HG02852 (cell line): ENCODE measurements at regions not wholly inside any gene's neighbourhood (a gene's known extent, or its start where the extent isn't known, plus 50 kb on each side); places are given as distances from the start of the nearest gene placed in this dataset.
"Not testable (repeated sequence)": the region's sequence is repeated elsewhere in the genome, so short reads cannot be mapped to it uniquely, and the experiment has no call there.

Source experiments
- ATAC-seq: cut with Tn5 transposase; IDR thresholded peaks from one replicate; pipeline ENCODE4 v1.9.1; 2021; ENCODE audit warnings: mild to moderate bottlenecking, moderate library complexity; ENCODE audit not compliant: unreplicated experiment

DNA sequence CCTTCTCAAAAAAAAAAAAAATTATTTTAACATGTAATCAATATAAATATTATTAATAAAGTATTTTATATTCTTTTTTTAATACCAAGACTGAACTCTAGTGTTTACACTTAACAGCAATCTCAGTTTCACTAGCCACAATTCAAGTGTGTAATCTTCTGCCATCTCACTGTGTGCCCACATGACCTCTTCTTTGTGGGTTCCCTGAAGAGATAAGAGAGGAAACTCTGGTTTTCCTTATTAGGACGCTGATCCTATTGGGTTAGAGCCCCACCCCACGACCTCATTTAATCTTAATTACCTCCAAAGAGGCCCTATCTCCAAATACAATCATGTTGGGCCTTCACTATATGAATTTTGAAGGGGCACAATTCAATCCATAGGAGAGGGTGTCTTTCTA, 177.6 kb downstream of the STK31 start:
- no peak for ATAC-seq

GRCh38 chr7:23888958-23889357, 178.9 kb downstream of the STK31 start:
- no peak for ATAC-seq

DNA sequence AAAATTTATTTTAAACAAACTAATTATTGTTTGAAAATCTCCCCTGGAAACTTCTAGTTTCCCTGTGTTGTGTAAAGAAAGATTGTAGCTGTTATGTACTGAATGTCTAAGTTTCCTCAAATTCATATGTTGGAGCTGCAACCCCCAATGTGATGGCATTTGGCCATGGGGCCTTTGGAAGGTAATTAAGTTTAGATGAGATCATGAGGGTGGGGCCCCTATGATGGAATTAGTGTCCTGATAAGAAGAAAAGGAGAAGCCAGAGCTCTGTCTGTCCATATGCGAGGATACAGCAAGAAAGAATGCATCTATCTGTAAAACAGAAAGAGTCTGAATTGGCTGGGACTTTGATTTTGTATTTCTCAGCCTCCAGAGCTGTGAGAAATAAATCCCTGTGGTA, 179.5 kb downstream of the STK31 start:
- ATAC-seq, result no peak

GRCh38 chr7:23892019-23892418, 182.0 kb downstream of the STK31 start:
- no peak for ATAC-seq

DNA sequence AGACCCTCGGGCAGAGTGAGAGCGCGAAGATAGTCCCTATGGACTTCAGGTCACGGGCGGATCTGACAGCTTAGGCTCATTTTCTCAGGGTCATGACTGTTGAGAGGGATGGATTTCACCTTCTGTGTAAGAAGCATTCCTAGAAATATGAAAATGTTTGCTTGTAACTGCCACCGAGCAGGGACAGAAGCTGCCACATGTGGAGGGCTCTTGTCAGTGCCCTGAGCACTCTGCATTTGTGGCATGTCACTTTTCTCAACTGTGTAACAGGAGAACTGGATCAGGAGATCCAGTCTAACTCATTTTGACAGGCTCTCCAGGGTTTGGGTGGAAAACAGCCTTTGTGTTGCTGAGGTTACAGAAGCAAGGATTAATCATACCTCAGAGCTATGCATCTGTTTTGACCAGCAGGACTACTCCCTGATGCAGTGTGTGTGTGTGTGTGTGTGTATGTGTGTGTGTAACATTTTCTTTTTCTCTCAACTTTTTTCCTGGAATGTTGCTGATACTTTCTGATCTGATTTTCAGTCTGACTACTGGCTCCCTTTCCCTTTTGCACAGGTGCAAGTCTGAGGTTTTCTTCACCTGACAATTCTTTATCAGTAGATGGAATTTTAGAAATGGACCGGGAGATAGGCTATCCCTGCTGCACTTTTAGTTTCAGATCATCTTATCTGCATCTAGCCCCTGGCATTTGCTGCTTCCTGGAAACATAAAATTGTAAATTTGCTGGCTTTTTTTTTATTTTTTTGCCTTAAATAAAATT, 183.3 kb downstream of the STK31 start:
- ATAC-seq, result no peak

DNA sequence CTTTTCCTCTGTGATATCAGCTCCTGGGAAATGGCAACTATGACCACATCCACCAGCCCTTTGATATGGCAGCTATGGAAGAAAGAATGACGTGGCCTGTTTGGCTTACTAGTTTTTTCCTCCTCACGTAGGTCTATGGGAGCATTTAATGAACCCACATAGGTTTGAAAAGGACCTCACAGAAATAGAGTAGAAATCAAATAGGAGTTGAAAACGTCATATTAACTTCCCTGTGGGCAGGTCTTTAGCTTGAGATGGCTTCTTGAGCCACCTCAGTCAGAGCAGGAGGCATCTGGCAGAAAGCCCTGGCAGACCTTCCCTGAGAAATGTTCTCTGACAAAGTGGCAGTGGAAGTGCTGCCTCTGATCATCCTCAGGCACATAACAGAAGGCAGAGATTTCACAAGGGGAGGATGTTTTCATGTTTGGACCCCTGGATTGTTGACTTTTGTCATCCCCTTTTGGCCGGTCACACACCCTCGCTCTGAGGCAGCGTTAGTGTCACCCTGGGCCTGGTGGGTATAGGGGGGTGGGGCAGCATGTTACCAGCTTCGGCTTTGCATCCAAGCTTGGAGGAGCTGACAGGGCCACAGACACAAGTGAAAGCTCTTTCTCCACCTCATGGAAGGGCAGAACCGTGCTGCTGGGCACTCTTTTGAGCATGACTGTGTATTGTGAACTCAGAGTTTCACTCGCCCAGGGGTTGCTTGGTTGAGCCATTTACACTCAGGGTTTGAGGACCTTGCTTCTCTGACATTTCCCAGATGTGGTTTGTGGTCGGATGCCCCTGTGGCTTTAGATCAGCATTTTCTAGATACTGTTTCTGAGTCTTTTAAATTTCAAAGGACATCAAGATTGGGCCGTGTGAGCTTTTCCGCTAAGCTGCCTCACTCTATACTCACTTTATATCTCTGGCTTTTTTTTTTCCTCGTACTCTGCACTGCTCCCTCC, 184.2 kb downstream of the STK31 start:
- no peak for ATAC-seq

- ATAC-seq, result no peak
These were observed 185.0 kb downstream of the STK31 start for GRCh38 chr7:23894892-23895569.

DNA sequence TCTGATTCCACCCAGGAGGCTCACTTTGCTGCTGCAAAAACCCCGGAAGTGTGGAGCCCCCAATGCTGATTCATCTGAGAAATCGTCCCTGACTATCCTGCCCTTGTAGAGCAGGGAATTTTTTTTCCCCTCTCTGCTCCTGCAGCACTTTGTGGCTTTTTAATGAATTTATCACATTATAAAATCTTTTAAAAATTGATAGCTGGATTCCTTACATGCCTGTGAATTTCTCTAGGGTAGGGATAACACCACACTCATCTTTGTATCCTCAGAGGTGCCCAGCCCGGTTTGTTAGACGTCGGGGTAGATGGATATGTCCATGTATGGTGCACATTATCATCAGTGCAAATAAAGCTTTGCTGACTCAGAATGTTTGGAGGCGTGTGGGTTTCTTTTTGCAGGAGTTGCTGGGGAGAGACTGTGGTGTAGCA, 185.7 kb downstream of the STK31 start:
- ATAC-seq, result no peak

DNA sequence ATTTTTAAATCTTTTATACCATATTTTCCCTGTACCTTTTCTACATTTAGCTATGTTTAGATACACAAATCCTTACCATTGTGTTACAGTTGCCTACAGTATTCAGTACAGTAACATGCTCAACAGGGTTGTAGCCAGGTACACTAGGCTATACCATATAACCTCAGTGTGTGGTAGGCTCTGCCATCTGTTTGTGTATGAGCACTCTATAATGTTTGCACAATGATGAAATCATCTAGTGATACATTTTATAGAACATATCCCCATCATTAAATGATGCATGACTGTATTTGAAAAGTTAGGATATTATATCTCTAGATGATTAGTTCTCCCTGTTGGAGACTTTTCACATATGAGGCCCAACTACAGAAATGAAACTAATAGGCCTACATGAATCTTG, 188.6 kb downstream of the STK31 start:
- no peak for ATAC-seq

DNA sequence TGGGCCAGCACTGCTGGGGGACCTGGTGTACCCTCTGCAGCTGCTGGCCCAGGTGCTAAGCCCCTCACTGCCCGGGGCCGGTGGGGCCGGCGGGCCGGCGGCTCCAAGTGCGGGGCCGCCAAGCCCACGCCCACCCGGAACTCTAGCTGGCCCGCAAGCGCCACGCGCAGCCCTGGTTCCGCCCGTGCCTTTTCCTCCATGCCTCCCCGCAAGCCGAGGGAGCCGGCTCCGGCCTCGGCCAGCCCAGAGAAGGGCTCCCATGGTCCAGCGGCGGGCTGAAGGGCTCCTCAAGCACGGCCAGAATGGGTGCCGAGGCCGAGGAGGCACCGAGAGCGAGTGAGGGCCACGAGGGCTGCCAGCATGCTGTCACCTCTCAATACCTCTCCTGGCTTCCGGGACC, 194.9 kb downstream of the STK31 start:
- ATAC-seq, result not testable (repeated sequence)

- no peak for ATAC-seq
These were observed 197.0 kb downstream of the STK31 start for GRCh38 chr7:23907012-23907411.

- no peak for ATAC-seq
These were observed 199.4 kb downstream of the STK31 start for GRCh38 chr7:23909426-23909825.

GRCh38 chr7:23912065-23912464, 202.0 kb downstream of the STK31 start:
- no peak for ATAC-seq

DNA sequence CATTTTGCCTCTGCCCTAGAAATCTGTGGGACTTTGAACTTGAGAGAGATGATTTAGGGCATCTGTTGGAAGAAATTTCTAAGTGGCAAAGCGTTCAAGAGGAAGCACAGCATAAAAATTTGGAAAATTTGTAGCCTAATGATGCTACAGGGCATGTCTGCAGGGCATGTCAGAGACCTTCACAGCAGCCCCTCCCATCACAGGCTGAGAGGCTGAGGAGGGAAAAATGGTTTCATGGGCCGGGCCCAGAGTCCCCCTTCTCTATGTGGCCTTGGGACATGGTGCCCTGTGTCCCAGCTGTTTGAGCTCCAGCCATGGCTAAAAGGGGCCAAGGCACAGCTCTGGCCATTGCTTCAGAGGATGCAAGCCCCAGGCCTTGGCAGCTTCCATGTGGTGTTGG, 203.0 kb downstream of the STK31 start:
- ATAC-seq, result no peak

DNA sequence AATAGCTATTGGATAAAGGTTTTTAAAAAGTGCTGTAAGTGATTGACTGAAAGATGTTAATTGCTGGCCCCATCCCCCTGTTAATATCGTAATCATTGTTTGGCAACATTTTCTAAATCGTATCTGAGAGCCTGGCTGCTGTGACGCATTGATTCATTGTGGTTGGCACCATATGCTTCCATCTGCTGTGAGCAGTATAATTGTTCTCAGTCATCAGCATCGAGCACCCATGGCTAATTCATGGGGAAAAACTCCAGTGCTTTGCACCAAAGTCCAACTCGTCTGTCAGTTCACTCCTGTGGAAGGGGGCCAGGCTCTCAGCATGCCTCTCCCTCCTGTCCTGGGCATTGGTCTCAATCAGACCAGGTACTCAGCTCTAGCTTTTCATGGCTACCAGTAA, 205.2 kb downstream of the STK31 start:
- no peak for ATAC-seq

DNA sequence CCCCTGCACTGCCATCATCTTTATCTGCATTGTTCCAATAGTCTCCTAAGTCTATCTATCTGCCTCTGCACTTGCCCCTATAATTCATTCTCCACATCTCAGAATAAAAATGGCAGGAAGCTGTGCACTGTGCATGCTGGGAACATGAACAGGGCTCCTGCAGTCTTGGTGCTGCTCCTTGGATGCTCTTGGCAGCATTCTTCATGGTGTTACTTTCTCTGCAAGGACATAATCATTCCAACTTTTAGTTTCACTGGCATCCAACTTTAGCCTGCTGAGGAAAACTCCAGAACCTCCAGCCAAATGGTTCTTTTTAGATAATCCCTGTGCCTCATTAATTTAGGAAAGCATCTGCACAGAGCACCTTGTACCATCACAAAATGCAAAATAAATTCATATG, 208.3 kb downstream of the STK31 start:
- no peak for ATAC-seq

DNA sequence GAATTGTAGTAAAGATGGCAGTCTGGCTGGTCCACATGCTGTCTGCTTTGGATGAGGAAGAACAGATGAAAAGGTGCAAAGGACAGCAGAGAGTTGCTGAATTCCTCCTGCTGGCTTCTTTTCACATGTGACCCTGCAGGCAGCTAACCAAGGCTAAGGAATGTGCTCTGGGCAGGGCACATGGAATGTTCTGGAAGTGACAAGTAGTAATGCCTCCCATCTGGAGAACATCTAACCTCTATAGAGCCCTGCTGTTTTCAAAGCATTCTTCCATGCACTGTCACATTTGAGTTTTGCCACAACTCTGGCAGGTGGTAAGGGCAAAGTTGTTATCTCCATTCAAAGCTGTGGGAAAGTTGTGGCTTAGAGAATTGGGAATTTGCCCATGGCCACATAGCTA, 208.8 kb downstream of the STK31 start:
- no peak for ATAC-seq

- no peak for ATAC-seq
These were observed 215.1 kb downstream of the STK31 start for GRCh38 chr7:23925088-23925487.

GRCh38 chr7:23927709-23928417, 217.8 kb downstream of the STK31 start:
- ATAC-seq, result no peak

DNA sequence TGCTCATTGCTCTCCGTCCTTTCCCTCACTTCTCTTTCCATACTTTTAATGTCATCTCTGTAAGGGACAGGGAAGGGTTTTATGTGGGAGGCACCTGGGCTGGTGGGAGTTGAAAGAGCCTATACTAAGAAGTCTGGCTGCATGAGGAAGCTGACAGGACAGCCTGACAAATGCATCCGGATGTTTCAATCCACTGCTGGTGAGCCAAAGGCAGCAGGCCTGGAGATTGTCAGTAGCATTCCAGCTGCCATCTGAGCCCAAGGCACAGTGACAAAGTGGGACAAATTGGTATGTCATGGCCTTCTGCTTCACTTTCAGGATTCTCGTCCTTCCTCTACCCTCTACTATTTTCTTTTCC, 218.4 kb downstream of the STK31 start:
- no peak for ATAC-seq

GRCh38 chr7:23930312-23930711, 220.3 kb downstream of the STK31 start:
- no peak for ATAC-seq
